B cell (primary cell): ENCODE measurements at regions not wholly inside any gene's neighbourhood (a gene's known extent, or its start where the extent isn't known, plus 50 kb on each side); places are given as distances from the start of the nearest gene placed in this dataset.

Experiments
- ATAC-seq: fragments of 200-7000 bp; cut with Tn5 transposase; one replicate; pipeline ENCODE4 v1.10.0; 2021; ENCODE audit warnings: low read depth, mild to moderate bottlenecking, moderate number of reproducible peaks, moderate library complexity
- CTCF ChIA-PET: fragments of 350-600 bp; sonication (Branson Sonifier 250); formaldehyde crosslinking; loops from one replicate; lab custom pipeline; 2021; ENCODE audit warnings: antibody characterized with exemption, inconsistent platforms; lab: Charles Lee
- POLR2A ChIA-PET: fragments of 350-600 bp; sonication (Branson Sonifier 250); formaldehyde crosslinking; loops from one replicate; lab custom pipeline; 2021; ENCODE audit warnings: antibody characterized with exemption; lab: Charles Lee
- DNase-seq: peaks from one replicate; pipeline ENCODE4 v3.0.0; 2013
- H2AFZ ChIP-seq: 2 replicates; pipeline ENCODE4 v1.6.1; 2012; ENCODE audit warnings: mild to moderate bottlenecking, low read depth, low read length; ENCODE audit not compliant: insufficient read depth, poor library complexity, severe bottlenecking
- H3K27ac ChIP-seq, 2 donors: 1 replicate in 1 of 2; 2 replicates in 1 of 2; pipeline ENCODE4 v1.5.1; 2012 to 2013; ENCODE audit warnings: low read length in 2 of 2, mild to moderate bottlenecking in 2 of 2, moderate library complexity in 1 of 2
- H3K27me3 ChIP-seq, 4 experiments: fragments of 200-600 bp in 1 of 4; sonication (generic) in 1 of 4; replicated peaks in 1 of 4; 1 replicate in 2 of 4; 2 replicates in 2 of 4; pipeline versions ENCODE4 v1.6.1 to v1.7.0; 2013 to 2016; ENCODE audit warnings: low read length in 3 of 4, mild to moderate bottlenecking in 2 of 4, mixed read lengths in 1 of 4, moderate library complexity in 1 of 4; ENCODE audit not compliant: insufficient read depth in 4 of 4, control insufficient read depth in 3 of 4; ENCODE audit errors: control extremely low read depth in 1 of 4
- H3K36me3 ChIP-seq, 2 experiments: replicated peaks in 1 of 2; 1 replicate in 1 of 2; 2 replicates in 1 of 2; pipeline versions ENCODE4 v1.6.1 to v1.7.1; 2013; ENCODE audit warnings: low read length in 1 of 2; ENCODE audit not compliant: insufficient read depth in 2 of 2, control insufficient read depth in 1 of 2; ENCODE audit errors: control extremely low read depth in 1 of 2, extremely low read depth in 1 of 2
- H3K4me1 ChIP-seq, 2 donors: fragments of 200-600 bp in 1 of 2; sonication (generic) in 1 of 2; 1 replicate in 1 of 2; 2 replicates in 1 of 2; pipeline versions ENCODE4 v1.5.1 to v1.6.1; 2013 to 2017; ENCODE audit warnings: low read length in 2 of 2; ENCODE audit not compliant: control insufficient read depth in 2 of 2, insufficient read depth in 2 of 2
- H3K4me2 ChIP-seq: replicated peaks from 2 replicates; pipeline ENCODE3; 2012; ENCODE audit warnings: mild to moderate bottlenecking, low read depth, low read length; ENCODE audit not compliant: poor library complexity, severe bottlenecking
- H3K4me3 ChIP-seq, 5 experiments: fragments of 200-600 bp in 1 of 5; sonication (generic) in 1 of 5; 1 replicate in 3 of 5; 2 replicates in 2 of 5; pipeline versions ENCODE4 v1.5.1 to v1.7.0; 2011 to 2016; ENCODE audit warnings: low read length in 4 of 5, mild to moderate bottlenecking in 4 of 5, low read depth in 2 of 5, control low read depth in 1 of 5, moderate library complexity in 1 of 5; ENCODE audit not compliant: insufficient read depth in 1 of 5; ENCODE audit errors: control extremely low read depth in 1 of 5, extremely low read depth in 1 of 5
- H3K79me2 ChIP-seq: fragments of 200-600 bp; sonication (generic); one replicate; pipeline ENCODE4 v1.6.0; 2016; ENCODE audit warnings: low read length; ENCODE audit not compliant: control insufficient read depth, insufficient read depth
- H3K9ac ChIP-seq: fragments of 200-600 bp; sonication (generic); 2 replicates; pipeline ENCODE4 v1.6.1; 2017; ENCODE audit warnings: mild to moderate bottlenecking, low read length, moderate library complexity
- H3K9me3 ChIP-seq, 3 donors: one replicate each; pipeline versions ENCODE4 v1.6.1 to v1.7.1; 2013; ENCODE audit warnings: low read length in 2 of 3; ENCODE audit not compliant: control insufficient read depth in 2 of 3, insufficient read depth in 1 of 3; ENCODE audit errors: control extremely low read depth in 1 of 3
- H4K20me1 ChIP-seq: 2 replicates; pipeline ENCODE4 v1.6.0; 2012; ENCODE audit warnings: mild to moderate bottlenecking, low read length; ENCODE audit not compliant: insufficient read depth, control insufficient read depth, poor library complexity, severe bottlenecking
- H3K27ac Mint-ChIP-seq: one replicate; pipeline ENCODE4 v1.8.0; 2021; ENCODE audit warnings: mixed read lengths
- H3K27me3 Mint-ChIP-seq: one replicate; pipeline ENCODE4 v1.8.0; 2021; ENCODE audit warnings: mixed read lengths
- H3K4me1 Mint-ChIP-seq: one replicate; pipeline ENCODE4 v1.8.0; 2021; ENCODE audit warnings: mixed read lengths
- H3K4me3 Mint-ChIP-seq: one replicate; pipeline ENCODE4 v1.8.0; 2021; ENCODE audit warnings: mixed read lengths
- H3K9me3 Mint-ChIP-seq: one replicate; pipeline ENCODE4 v1.8.0; 2022; ENCODE audit warnings: mixed read lengths; ENCODE audit not compliant: insufficient read depth
- CTCF ChIP-seq: fragments of 200-600 bp; IDR thresholded peaks from one replicate; pipeline ENCODE4 v1.8.0; 2022; ENCODE audit warnings: antibody characterized with exemption, mild to moderate bottlenecking
- EZH2 ChIP-seq: IDR thresholded peaks from 2 replicates; pipeline ENCODE4 v1.6.1; 2012; ENCODE audit warnings: borderline replicate concordance, low read depth, mild to moderate bottlenecking, moderate library complexity, low read length; ENCODE audit not compliant: insufficient read depth, poor library complexity, severe bottlenecking
- WGBS: methylation state at CpG from one replicate; pipeline ENCODE4 v1.1.5; 2013; ENCODE audit warnings: missing lambda C conversion rate; ENCODE audit not compliant: insufficient coverage; 5-methylcytosine and 5-hydroxymethylcytosine counted together
- intact Hi-C: fragments of 100-400 bp; cut with micrococcal nuclease; formaldehyde crosslinking; loops from one replicate; pipeline ENCODE4 v1.10.0; 2022

GRCh38 chr1:118692143-118692542, 296.0 kb downstream of the TBX15 start:
- POLR2A ChIA-PET, result no interaction called here
- TF ChIP-seq EZH2 (no peak), CTCF (no peak)

GRCh38 chr1:118688891-118689290, 299.3 kb downstream of the TBX15 start:
- Histone ChIP-seq H3K4me1 (no peaks in the 10 kb centered on the region), H3K36me3 (no peaks in the 10 kb centered on the region), H3K27ac (no peak overlapping the region), H4K20me1 (no peaks in the 10 kb centered on the region), H3K9ac (no peak overlapping the region), H2AFZ (no peak overlapping the region), H3K27me3 (no peaks in the 10 kb centered on the region), H3K4me3 (no peak overlapping the region), H3K9me3 (no peaks in the 10 kb centered on the region), H3K79me2 (no peaks in the 10 kb centered on the region), H3K4me2 (no peak overlapping the region)
- DNase-seq (no peak), ATAC-seq (no peak)
- Mint-ChIP-seq H3K4me1 (no peaks in the 10 kb centered on the region), H3K9me3 (peaks cover 1% of the 10 kb centered on the region), H3K4me3 (no peak overlapping the region), H3K27ac (no peak overlapping the region), H3K27me3 (peaks cover 3% of the 10 kb centered on the region)
- intact Hi-C loops, result no loop called here
- CTCF ChIA-PET, result no interaction called here
- WGBS, result no CpG with 5 or more reads among the region's 2 CpGs
- TF ChIP-seq CTCF, result no peak
- no peak for TF ChIP-seq EZH2
- POLR2A ChIA-PET, result no interaction called here

More at GRCh38 chr1:118692143-118692542, 296.0 kb downstream of the TBX15 start:
- no peak overlapping the region for H2AFZ ChIP-seq
- DNase-seq (no peak), ATAC-seq (no peak)
- H3K4me1 ChIP-seq, result no peaks in the 10 kb centered on the region
- CTCF ChIA-PET, result no interaction called here
- intact Hi-C loops, result no loop called here
- no CpG with 5 or more reads among the region's 1 CpG for WGBS
- no peaks in the 10 kb centered on the region for H3K79me2 ChIP-seq
- no peaks in the 10 kb centered on the region for H3K36me3 ChIP-seq
- H3K27ac ChIP-seq, result no peak overlapping the region
- H3K4me3 ChIP-seq, result no peak overlapping the region
- H3K9me3 ChIP-seq, result no peaks in the 10 kb centered on the region
- no peaks in the 10 kb centered on the region for H3K27me3 ChIP-seq
- no peak overlapping the region for H3K4me2 ChIP-seq
- H3K4me1 Mint-ChIP-seq, result no peaks in the 10 kb centered on the region
- no peak overlapping the region for H3K27ac Mint-ChIP-seq
- no peak overlapping the region for H3K9ac ChIP-seq
- peaks cover 1% of the 10 kb centered on the region for H3K9me3 Mint-ChIP-seq
- peaks cover 3% of the 10 kb centered on the region for H3K27me3 Mint-ChIP-seq
- no peak overlapping the region for H3K4me3 Mint-ChIP-seq
- H4K20me1 ChIP-seq, result no peaks in the 10 kb centered on the region
